SK-N-SH treated with all-trans-retinoic acid at 6 μM for 48 hours (cell line): ENCODE measurements at regions not wholly inside any gene's neighbourhood (a gene's known extent, or its start where the extent isn't known, plus 50 kb on each side); places are given as distances from the start of the nearest gene placed in this dataset.
A peak's percentile ranks its signal among the peaks of the same experiment; 100 is the strongest.
"Not testable (repeated sequence)": the region's sequence is repeated elsewhere in the genome, so short reads cannot be mapped to it uniquely, and the experiment has no call there.

ENCODE experiments used
- ATAC-seq: fragments of 200-7000 bp; cut with Tn5 transposase; 3 replicates; pipeline ENCODE4 v1.9.1; 2020; ENCODE audit warnings: mild to moderate bottlenecking, moderate library complexity
- ARNTL ChIP-seq: fragments of 450-650 bp; formaldehyde crosslinking; IDR thresholded peaks from 2 replicates; pipeline ENCODE4 v1.5.0; 2020; ENCODE audit warnings: low read depth, mild to moderate bottlenecking, moderate library complexity, borderline replicate concordance
- CSDC2 ChIP-seq: fragments of 250-450 bp; sonication (Bioruptor Pico); IDR thresholded peaks from 2 replicates; pipeline ENCODE4 v1.5.0; 2020; ENCODE audit warnings: mild to moderate bottlenecking, moderate library complexity
- ESRRG ChIP-seq: fragments of 250-450 bp; sonication (Bioruptor Pico); IDR thresholded peaks from 2 replicates; pipeline ENCODE4 v1.6.1; 2021; ENCODE audit warnings: mild to moderate bottlenecking
- GLIS3 ChIP-seq: fragments of 250-450 bp; sonication (Bioruptor Pico); IDR thresholded peaks from 2 replicates; pipeline ENCODE4 v1.5.0; 2020; ENCODE audit warnings: mild to moderate bottlenecking, moderate library complexity
- ISL1 ChIP-seq: fragments of 250-450 bp; sonication (Bioruptor Pico); IDR thresholded peaks from 2 replicates; pipeline ENCODE4 v2.1.2; 2022; ENCODE audit warnings: mild to moderate bottlenecking, moderate library complexity
- OSR1 ChIP-seq: fragments of 250-450 bp; sonication (Bioruptor Pico); IDR thresholded peaks from 2 replicates; pipeline ENCODE4 v1.8.0; 2022; ENCODE audit warnings: moderate library complexity, mild to moderate bottlenecking, inconsistent platforms
- PPARA ChIP-seq: fragments of 250-450 bp; sonication (Bioruptor Pico); IDR thresholded peaks from 2 replicates; pipeline ENCODE4 v1.5.0; 2020; ENCODE audit warnings: mild to moderate bottlenecking, borderline replicate concordance
- RARB ChIP-seq: fragments of 250-450 bp; sonication (Bioruptor Pico); IDR thresholded peaks from 2 replicates; pipeline ENCODE4 v1.8.0; 2021; ENCODE audit warnings: mild to moderate bottlenecking, moderate library complexity
- SNAI2 ChIP-seq: fragments of 250-450 bp; sonication (Bioruptor Pico); IDR thresholded peaks from 2 replicates; pipeline ENCODE4 v1.5.0; 2020; ENCODE audit warnings: mild to moderate bottlenecking, moderate library complexity
- TOX ChIP-seq: fragments of 250-450 bp; sonication (Bioruptor Pico); IDR thresholded peaks from 2 replicates; pipeline ENCODE4 v1.8.0; 2021; ENCODE audit warnings: mild to moderate bottlenecking, moderate library complexity, borderline replicate concordance
- ZC3H10 ChIP-seq: fragments of 250-450 bp; sonication (Bioruptor Pico); IDR thresholded peaks from 2 replicates; pipeline ENCODE4 v1.5.1; 2021; ENCODE audit warnings: mild to moderate bottlenecking, moderate library complexity
- ZFP3 ChIP-seq: fragments of 250-450 bp; sonication (Bioruptor Pico); IDR thresholded peaks from 2 replicates; pipeline ENCODE4 v1.5.0; 2020; ENCODE audit warnings: mild to moderate bottlenecking, moderate library complexity
- ZFP30 ChIP-seq: fragments of 450-650 bp; formaldehyde crosslinking; IDR thresholded peaks from 2 replicates; pipeline ENCODE4 v1.5.0; 2022; ENCODE audit warnings: mild to moderate bottlenecking, moderate library complexity
- ZNF565 ChIP-seq: fragments of 450-650 bp; formaldehyde crosslinking; conservative IDR thresholded peaks from 2 replicates; pipeline ENCODE4 v1.5.0; 2020; ENCODE audit warnings: low read depth, mild to moderate bottlenecking, moderate library complexity
- ZNF8 ChIP-seq: fragments of 450-650 bp; formaldehyde crosslinking; IDR thresholded peaks from 2 replicates; pipeline ENCODE4 v1.5.0; 2020; ENCODE audit warnings: mild to moderate bottlenecking, moderate library complexity
- TF ChIP-seq, protein P1 (sequence below): fragments of 250-450 bp; sonication (Bioruptor Pico); IDR thresholded peaks from 2 replicates; pipeline ENCODE4 v1.8.0; 2021; ENCODE audit warnings: low read depth, mild to moderate bottlenecking, moderate library complexity, borderline replicate concordance
- TF ChIP-seq, protein P2 (sequence below): fragments of 250-450 bp; sonication (Bioruptor Pico); IDR thresholded peaks from 2 replicates; pipeline ENCODE4 v1.5.1; 2020; ENCODE audit warnings: low read depth, mild to moderate bottlenecking, moderate library complexity
- TF ChIP-seq, protein P3 (sequence below): fragments of 250-450 bp; sonication (Bioruptor Pico); IDR thresholded peaks from 2 replicates; pipeline ENCODE4 v1.5.1; 2021; ENCODE audit warnings: mild to moderate bottlenecking, moderate library complexity

DNA sequence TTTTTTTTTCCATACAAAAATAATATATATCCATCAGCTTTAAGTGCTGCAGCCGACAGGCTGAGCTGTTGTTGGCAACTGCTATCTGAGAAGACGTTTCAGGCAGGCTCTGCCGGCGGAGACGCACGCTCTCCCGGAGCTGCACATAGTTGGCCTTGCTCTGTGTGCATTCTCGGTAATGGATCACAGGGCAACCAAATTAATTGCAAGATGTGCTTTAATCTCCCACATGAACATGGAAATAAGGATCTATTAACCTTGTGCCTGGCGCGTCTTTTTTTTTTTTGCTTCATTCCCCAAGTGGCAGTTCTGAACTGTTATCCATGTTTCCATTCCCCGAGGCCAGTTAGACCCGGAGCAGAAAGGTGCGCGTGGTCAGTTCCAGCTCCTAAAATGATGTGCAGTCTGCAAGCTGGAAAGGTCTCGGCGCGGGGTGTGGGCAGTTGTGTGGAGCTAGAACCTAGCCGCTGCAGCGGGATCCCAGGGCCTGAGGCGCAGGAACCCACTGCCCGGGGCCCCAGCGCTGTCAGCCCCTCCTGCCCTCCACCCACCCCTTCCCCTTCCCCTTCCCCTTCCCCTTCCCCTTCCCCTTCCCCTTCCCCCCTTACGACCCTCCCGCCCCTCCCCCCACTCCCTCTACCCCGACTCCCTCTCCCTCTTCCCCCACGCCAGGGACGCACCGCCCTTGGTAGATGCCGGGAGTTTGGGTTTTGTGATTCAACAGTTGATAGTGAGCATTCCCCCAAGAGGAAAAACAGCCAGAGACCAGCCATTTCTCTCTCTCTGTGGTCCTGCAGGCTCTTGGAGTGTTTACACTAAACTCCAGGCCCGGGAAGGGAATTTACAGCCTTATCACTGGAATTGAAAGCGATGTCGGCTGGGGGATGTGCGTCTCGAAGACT, 137.8 kb downstream of the CEP120 start:
- TF ChIP-seq ESRRG (no peak), ISL1 (CRISPR knock-in tag) (0 out of 2 replicates have a peak, but pooled peaks have one; percentile 26)
- ATAC-seq: peak; percentile 95

DNA sequence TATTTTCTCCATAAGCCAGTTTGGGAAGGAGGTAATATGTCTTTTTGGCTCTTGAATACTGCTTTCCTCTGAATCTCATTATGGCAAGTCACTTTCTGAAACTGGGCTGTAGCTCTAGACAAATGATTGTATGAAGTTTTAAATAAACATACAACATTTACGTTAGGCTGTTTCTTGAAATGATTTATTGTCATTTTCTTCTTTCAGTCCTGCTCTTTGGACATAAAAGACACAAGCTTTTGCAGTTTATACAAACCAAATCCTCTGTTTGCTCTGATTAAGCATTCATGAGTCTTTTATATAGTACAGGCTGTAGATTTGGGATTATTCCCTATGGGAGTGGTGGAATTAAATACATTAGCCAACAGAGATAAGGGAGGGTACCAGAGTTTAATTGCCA, 139.7 kb downstream of the CEP120 start:
- TF ChIP-seq, protein P1, sequence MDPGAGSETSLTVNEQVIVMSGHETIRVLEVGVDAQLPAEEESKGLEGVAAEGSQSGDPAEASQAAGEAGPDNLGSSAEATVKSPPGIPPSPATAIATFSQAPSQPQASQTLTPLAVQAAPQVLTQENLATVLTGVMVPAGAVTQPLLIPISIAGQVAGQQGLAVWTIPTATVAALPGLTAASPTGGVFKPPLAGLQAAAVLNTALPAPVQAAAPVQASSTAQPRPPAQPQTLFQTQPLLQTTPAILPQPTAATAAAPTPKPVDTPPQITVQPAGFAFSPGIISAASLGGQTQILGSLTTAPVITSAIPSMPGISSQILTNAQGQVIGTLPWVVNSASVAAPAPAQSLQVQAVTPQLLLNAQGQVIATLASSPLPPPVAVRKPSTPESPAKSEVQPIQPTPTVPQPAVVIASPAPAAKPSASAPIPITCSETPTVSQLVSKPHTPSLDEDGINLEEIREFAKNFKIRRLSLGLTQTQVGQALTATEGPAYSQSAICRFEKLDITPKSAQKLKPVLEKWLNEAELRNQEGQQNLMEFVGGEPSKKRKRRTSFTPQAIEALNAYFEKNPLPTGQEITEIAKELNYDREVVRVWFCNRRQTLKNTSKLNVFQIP (CRISPR knock-in tag): no peak
- TF ChIP-seq ESRRG: no peak
- TF ChIP-seq, all 23 proteins: peak for 0

DNA sequence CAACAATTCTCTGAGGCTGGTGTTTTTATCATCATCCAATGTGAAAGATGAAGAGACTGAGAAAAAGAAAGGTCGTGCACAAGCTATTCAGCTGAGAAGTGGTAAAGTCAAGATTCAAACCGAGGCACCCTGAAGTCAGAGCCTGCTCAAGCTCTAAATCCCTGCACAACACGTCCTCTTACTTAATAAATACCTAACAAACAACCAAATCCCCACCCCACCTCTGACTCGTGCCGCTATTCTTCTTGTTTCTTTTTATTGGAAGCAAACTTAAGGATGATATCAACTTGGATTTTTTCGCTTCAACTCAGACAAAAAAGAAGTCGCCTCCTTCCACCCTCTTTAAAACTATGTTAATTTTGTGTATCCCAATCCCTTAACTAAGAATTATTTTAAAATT, 140.2 kb downstream of the CEP120 start:
- no peak for ATAC-seq
- no peak for TF ChIP-seq RARB (CRISPR knock-in tag)
- no peak for TF ChIP-seq TOX (CRISPR knock-in tag)
- no peak for TF ChIP-seq SNAI2 (CRISPR knock-in tag)
- TF ChIP-seq, protein P2, sequence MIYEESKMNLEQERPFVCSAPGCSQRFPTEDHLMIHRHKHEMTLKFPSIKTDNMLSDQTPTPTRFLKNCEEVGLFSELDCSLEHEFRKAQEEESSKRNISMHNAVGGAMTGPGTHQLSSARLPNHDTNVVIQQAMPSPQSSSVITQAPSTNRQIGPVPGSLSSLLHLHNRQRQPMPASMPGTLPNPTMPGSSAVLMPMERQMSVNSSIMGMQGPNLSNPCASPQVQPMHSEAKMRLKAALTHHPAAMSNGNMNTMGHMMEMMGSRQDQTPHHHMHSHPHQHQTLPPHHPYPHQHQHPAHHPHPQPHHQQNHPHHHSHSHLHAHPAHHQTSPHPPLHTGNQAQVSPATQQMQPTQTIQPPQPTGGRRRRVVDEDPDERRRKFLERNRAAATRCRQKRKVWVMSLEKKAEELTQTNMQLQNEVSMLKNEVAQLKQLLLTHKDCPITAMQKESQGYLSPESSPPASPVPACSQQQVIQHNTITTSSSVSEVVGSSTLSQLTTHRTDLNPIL (CRISPR knock-in tag): no peak
- TF ChIP-seq, protein P1 (CRISPR knock-in tag): no peak
- TF ChIP-seq, protein P3, sequence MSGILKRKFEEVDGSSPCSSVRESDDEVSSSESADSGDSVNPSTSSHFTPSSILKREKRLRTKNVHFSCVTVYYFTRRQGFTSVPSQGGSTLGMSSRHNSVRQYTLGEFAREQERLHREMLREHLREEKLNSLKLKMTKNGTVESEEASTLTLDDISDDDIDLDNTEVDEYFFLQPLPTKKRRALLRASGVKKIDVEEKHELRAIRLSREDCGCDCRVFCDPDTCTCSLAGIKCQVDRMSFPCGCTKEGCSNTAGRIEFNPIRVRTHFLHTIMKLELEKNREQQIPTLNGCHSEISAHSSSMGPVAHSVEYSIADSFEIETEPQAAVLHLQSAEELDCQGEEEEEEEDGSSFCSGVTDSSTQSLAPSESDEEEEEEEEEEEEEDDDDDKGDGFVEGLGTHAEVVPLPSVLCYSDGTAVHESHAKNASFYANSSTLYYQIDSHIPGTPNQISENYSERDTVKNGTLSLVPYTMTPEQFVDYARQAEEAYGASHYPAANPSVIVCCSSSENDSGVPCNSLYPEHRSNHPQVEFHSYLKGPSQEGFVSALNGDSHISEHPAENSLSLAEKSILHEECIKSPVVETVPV (CRISPR knock-in tag): no peak
- no peak for TF ChIP-seq ZNF565 (CRISPR knock-in tag)
- TF ChIP-seq ZFP3: no peak
- TF ChIP-seq ISL1 (CRISPR knock-in tag): no peak
- no peak for TF ChIP-seq ARNTL (CRISPR knock-in tag)

More for the DNA sequence above, 139.7 kb downstream of the CEP120 start:
- no peak for ATAC-seq

DNA sequence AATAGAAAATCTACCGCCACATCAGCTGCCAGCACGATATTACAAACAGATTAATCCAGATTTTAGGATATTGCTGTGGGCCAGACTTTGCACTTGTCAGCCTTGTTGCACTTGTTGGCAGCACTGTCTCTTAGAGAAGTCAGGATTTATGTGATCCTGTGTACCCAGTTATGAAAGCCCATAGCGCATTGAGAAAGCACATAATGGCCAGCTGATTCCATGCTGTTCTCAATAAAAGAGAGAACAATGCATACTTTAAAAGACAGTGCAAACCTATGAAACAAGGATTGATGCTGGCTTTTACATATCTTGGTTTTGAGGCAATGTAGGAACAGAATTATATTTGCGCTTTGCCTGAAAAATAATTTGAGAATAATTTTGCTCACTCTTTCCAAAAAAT, 140.8 kb downstream of the CEP120 start:
- ATAC-seq: no peak
- TF ChIP-seq, protein P3 (CRISPR knock-in tag): no peak
- TF ChIP-seq ZC3H10 (CRISPR knock-in tag): no peak

DNA sequence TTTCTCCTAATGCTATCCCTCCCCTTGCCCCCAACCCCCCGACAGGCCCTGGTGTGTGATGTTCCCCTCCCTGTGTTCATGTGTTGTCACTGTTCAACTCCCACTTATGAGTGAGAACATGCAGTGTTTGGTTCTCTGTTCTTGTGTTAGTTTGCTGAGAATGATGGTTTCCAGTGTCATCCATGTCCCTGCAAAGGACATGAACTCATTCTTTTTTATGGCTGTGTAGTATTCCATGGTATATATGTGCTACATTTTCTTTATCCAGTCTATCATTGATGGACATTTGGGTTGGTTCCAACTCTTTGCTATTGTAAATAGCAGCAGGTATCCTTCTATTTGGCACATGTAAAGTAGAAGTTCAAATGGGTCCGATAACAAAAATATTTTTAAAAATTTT, 142.3 kb downstream of the CEP120 start:
- not testable (repeated sequence) for ATAC-seq

DNA sequence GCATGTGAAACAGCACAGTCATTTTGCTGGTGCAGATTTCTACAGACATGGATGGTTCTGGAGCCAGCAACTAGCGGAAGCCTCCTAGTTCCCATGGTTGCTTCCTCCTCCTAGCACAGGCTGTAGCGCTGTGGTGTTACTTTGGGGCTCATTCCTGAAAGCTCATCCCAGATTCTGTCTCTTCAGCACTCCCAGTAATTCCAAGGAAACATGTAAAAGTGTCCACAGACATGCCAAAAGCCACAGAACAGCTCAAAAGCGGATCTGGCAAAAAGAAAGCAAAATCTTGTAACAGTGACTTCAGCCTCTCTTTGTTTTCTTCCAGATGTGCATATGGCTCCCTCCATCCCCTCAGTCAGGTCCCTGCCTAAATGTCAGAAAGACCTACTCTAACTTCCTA, 144.1 kb downstream of the CEP120 start:
- TF ChIP-seq TOX (CRISPR knock-in tag) (no peak), ZNF565 (CRISPR knock-in tag) (no peak)
- ATAC-seq: no peak

DNA sequence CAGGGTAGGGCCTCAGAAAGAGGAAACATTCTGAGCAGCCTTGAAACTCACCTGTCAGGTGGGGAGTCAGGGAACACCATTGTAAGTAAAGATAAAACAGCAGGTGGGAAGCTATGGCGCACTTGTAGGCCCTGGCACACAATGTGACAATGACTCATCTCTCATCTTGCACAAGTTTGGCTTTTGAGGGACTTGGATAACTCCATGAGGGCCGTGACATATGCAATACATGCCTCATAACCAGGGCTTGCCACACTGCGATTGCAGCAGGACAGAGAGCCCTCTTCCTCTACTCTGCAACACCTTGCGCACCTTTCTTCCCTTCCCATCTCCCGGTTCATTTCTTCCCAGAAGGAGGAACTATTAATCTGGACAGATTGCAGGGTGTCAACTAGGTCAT, 144.9 kb downstream of the CEP120 start:
- no peak for ATAC-seq
- TF ChIP-seq PPARA (CRISPR knock-in tag) (no peak), CSDC2 (CRISPR knock-in tag) (no peak), ZFP30 (CRISPR knock-in tag) (no peak), ISL1 (CRISPR knock-in tag) (no peak), OSR1 (CRISPR knock-in tag) (no peak), GLIS3 (CRISPR knock-in tag) (no peak), ZNF8 (CRISPR knock-in tag) (no peak), TOX (CRISPR knock-in tag) (no peak), RARB (CRISPR knock-in tag) (no peak)
